ENCODE measurements at regions not wholly inside any gene's neighbourhood (a gene's known extent, or its start where the extent isn't known, plus 50 kb on each side); places are given as distances from the start of the nearest gene placed in this dataset.

DNA sequence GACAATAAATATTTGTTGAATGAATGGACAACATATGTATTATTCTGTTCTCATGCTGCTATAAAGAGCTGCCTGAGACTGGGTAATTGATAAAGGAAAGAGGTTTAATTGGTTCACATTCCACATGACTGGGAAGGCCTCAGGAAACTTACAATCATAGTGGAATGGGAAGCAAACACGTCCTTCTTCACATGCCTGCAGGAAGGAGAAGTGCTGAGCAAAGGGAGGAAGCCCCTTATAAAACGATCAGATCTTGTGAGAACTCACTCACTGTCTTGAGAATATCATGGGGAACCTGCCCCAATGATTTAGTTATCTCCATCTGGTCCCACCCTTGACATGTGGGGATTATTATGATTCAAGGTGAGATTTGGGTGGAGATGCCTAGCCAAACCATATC is 233.9 kb upstream of the AADAT start:
- no peak overlapping the region for H3K27ac ChIP-seq
- H3K27me3 ChIP-seq = no peaks in the 10 kb centered on the region
- no peak for TF ChIP-seq POLR2A (IDR thresholded peaks at IDR 0.05)
- TF ChIP-seq, protein P1, sequence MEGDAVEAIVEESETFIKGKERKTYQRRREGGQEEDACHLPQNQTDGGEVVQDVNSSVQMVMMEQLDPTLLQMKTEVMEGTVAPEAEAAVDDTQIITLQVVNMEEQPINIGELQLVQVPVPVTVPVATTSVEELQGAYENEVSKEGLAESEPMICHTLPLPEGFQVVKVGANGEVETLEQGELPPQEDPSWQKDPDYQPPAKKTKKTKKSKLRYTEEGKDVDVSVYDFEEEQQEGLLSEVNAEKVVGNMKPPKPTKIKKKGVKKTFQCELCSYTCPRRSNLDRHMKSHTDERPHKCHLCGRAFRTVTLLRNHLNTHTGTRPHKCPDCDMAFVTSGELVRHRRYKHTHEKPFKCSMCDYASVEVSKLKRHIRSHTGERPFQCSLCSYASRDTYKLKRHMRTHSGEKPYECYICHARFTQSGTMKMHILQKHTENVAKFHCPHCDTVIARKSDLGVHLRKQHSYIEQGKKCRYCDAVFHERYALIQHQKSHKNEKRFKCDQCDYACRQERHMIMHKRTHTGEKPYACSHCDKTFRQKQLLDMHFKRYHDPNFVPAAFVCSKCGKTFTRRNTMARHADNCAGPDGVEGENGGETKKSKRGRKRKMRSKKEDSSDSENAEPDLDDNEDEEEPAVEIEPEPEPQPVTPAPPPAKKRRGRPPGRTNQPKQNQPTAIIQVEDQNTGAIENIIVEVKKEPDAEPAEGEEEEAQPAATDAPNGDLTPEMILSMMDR (IDR thresholded peaks at IDR 0.05 in 4 of 5, conservative IDR thresholded peaks at IDR 0.05 in 1 of 5) = no peak
- no peak overlapping the region for H3K4me3 ChIP-seq
- ATAC-seq (no peak), DNase-seq (no peak)
- no peaks in the 10 kb centered on the region for H3K9me3 ChIP-seq
- intact Hi-C loops (cut with DNase I; ENCODE audit: low total_unique reads) = no loop called here
- in situ Hi-C loops (cut with MboI; ENCODE audit: low sequenced_read_pairs in 4 of 4) = no loop called here
- H3K4me1 ChIP-seq = no peaks in the 10 kb centered on the region
- no peaks in the 10 kb centered on the region for H3K36me3 ChIP-seq

DNA sequence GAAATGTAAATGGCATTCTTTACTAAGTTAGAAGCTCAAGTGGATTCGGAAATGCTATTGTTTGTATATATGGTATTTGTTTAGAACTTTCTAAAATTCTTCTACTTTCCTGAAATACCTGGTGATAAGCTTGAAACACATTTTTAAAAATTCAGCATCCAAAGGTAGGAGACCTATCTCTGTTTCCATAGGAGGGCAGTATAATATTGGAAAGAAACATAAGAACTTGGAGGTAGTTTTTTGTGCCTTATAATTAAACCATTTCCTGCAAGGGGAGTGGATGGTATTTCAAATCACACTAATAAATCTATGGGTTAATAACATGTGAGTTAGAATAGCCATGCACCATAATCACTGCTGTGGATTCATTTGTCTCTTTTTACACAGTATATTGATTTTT is 217.4 kb upstream of the AADAT start:
- in situ Hi-C loops (cut with MboI; ENCODE audit: low sequenced_read_pairs in 4 of 4) (no loop called here), intact Hi-C loops (cut with DNase I; ENCODE audit: low total_unique reads) (no loop called here)
- ATAC-seq (no peak), DNase-seq (no peak)
- Histone ChIP-seq H3K27ac (no peak overlapping the region), H3K36me3 (no peaks in the 10 kb centered on the region), H3K4me3 (no peak overlapping the region), H3K9me3 (no peaks in the 10 kb centered on the region), H3K4me1 (no peaks in the 10 kb centered on the region), H3K27me3 (no peaks in the 10 kb centered on the region)
- TF ChIP-seq, protein P1 (IDR thresholded peaks at IDR 0.05 in 4 of 5, conservative IDR thresholded peaks at IDR 0.05 in 1 of 5) = no peak
- TF ChIP-seq POLR2A (IDR thresholded peaks at IDR 0.05) = no peak

DNA sequence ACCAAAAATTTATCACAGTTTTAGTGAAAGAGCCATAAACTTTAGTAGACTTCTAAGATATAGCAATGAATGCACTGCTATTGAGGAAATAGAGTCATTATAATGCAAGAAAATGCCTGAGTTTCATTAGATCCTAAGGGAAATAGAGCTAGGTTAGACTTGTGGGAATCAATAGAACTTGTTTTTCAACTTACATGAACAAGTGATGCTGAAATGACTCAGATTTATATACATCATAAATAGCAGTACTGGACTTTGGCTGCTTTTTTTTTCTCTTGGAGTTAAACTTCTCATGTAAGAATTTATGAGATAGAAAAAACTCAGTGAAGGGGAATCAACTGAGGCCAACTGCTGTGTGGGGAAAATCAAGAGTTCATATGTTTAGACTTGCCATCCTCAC is 216.5 kb upstream of the AADAT start:
- no peak overlapping the region for H3K27ac ChIP-seq
- TF ChIP-seq, protein P1 (IDR thresholded peaks at IDR 0.05 in 4 of 5, conservative IDR thresholded peaks at IDR 0.05 in 1 of 5) = no peak
- TF ChIP-seq POLR2A (IDR thresholded peaks at IDR 0.05) = no peak

DNA sequence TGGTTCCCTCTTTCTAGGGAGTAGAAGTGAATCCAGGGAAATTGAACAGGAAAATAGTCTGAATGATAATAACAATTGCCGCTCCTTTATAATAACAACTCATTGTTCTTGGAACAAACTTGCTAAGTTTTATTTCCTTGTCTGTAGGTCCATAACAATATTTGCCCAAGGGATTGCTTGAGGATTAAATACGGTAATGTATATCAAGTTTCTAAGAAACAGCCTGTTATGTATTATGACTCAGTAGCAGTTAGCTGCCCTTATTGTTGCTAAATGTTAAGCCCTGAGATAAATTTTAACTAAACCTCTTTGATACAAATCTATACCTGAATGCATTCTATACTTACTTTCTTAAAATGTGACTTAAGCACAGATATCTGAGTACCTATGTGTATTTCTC is 215.9 kb upstream of the AADAT start:
- DNase-seq (no peak), ATAC-seq (no peak)
- Histone ChIP-seq H3K36me3 (no peaks in the 10 kb centered on the region), H3K27ac (no peak overlapping the region), H3K9me3 (no peaks in the 10 kb centered on the region), H3K27me3 (no peaks in the 10 kb centered on the region), H3K4me1 (no peaks in the 10 kb centered on the region), H3K4me3 (no peak overlapping the region)
- in situ Hi-C loops (cut with MboI; ENCODE audit: low sequenced_read_pairs in 4 of 4) (no loop called here), intact Hi-C loops (cut with DNase I; ENCODE audit: low total_unique reads) (no loop called here)
- TF ChIP-seq, protein P1 (IDR thresholded peaks at IDR 0.05 in 4 of 5, conservative IDR thresholded peaks at IDR 0.05 in 1 of 5) = no peak
- TF ChIP-seq POLR2A (IDR thresholded peaks at IDR 0.05) = no peak

More for the DNA sequence above, 216.5 kb upstream of the AADAT start:
- ATAC-seq (no peak), DNase-seq (no peak)
- no peaks in the 10 kb centered on the region for H3K9me3 ChIP-seq
- H3K36me3 ChIP-seq = no peaks in the 10 kb centered on the region
- no peak overlapping the region for H3K4me3 ChIP-seq
- in situ Hi-C loops (cut with MboI; ENCODE audit: low sequenced_read_pairs in 4 of 4) = no loop called here
- H3K4me1 ChIP-seq = no peaks in the 10 kb centered on the region
- no peaks in the 10 kb centered on the region for H3K27me3 ChIP-seq
- intact Hi-C loops (cut with DNase I; ENCODE audit: low total_unique reads) = no loop called here

DNA sequence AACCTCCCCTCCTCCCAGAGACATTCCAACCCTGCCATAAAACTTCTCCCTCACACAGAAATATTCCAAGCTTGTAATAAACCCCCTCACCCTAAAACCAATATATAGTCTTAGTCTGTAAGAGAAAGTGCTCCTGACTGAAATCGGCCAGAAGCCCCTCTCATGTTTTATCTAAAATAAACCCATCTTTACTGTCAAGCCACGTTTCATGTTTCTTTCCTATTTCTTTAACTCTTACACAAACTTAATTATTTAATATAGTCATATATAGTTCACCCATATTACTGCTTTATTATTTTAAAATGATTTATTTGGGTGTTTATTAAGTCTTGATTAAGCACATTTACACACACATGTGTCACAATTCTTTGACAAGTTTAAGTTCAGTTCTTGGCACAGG is 191.3 kb upstream of the AADAT start:
- Histone ChIP-seq H3K4me3 (no peak overlapping the region), H3K27me3 (no peaks in the 10 kb centered on the region), H3K36me3 (no peaks in the 10 kb centered on the region), H3K4me1 (no peaks in the 10 kb centered on the region), H3K27ac (no peak overlapping the region), H3K9me3 (no peaks in the 10 kb centered on the region)
- intact Hi-C loops (cut with DNase I; ENCODE audit: low total_unique reads) (no loop called here), in situ Hi-C loops (cut with MboI; ENCODE audit: low sequenced_read_pairs in 4 of 4) (no loop called here)
- no peak for TF ChIP-seq POLR2A (IDR thresholded peaks at IDR 0.05)
- TF ChIP-seq, protein P1 (IDR thresholded peaks at IDR 0.05 in 4 of 5, conservative IDR thresholded peaks at IDR 0.05 in 1 of 5) = no peak
- ATAC-seq (no peak), DNase-seq (no peak)

All from gastrocnemius medialis (tissue), 4 donors.